Glutamatergic neuron (in vitro differentiated cells): ENCODE measurements at regions not wholly inside any gene's neighbourhood (a gene's known extent, or its start where the extent isn't known, plus 50 kb on each side); places are given as distances from the start of the nearest gene placed in this dataset.

Experiments
- DNase-seq: peaks from one replicate; pipeline ENCODE4 v3.0.0; 2022
- H3K27ac Mint-ChIP-seq: one replicate; pipeline ENCODE4 v1.8.0; 2020; ENCODE audit warnings: mild to moderate bottlenecking, mixed read lengths, inconsistent platforms; ENCODE audit not compliant: unreplicated experiment
- H3K27me3 Mint-ChIP-seq: one replicate; pipeline ENCODE4 v1.8.0; 2020; ENCODE audit warnings: mild to moderate bottlenecking, moderate library complexity, mixed read lengths, inconsistent platforms; ENCODE audit not compliant: unreplicated experiment
- H3K36me3 Mint-ChIP-seq: one replicate; pipeline ENCODE4 v1.8.0; 2020; ENCODE audit warnings: mild to moderate bottlenecking, mixed read lengths, inconsistent platforms; ENCODE audit not compliant: unreplicated experiment
- H3K4me1 Mint-ChIP-seq: one replicate; pipeline ENCODE4 v1.8.0; 2020; ENCODE audit warnings: mild to moderate bottlenecking, low read depth, mixed read lengths, inconsistent platforms; ENCODE audit not compliant: unreplicated experiment
- H3K4me3 Mint-ChIP-seq: one replicate; pipeline ENCODE4 v1.8.0; 2020; ENCODE audit warnings: mild to moderate bottlenecking, mixed read lengths, inconsistent platforms; ENCODE audit not compliant: unreplicated experiment
- H3K9me3 Mint-ChIP-seq: one replicate; pipeline ENCODE4 v1.8.0; 2020; ENCODE audit warnings: mild to moderate bottlenecking, moderate library complexity, mixed read lengths, inconsistent platforms; ENCODE audit not compliant: unreplicated experiment
- CTCF ChIP-seq: fragments of 200-600 bp; sonication (generic); IDR thresholded peaks from one replicate; pipeline ENCODE4 v1.5.0; 2021; ENCODE audit not compliant: partially characterized antibody, unreplicated experiment

- H3K36me3 Mint-ChIP-seq: peaks cover 8% of the 10 kb centered on the region
- H3K4me3 Mint-ChIP-seq: no peak overlapping the region
- peaks cover 6% of the 10 kb centered on the region for H3K27me3 Mint-ChIP-seq
- no peak for DNase-seq
- no peak for TF ChIP-seq CTCF
- H3K27ac Mint-ChIP-seq: peak overlapping the region; percentile 43
- H3K9me3 Mint-ChIP-seq: peaks cover 8% of the 10 kb centered on the region
- H3K4me1 Mint-ChIP-seq: peaks cover 12% of the 10 kb centered on the region
Observed at GRCh38 chr12:124726596-124727263, 136.9 kb downstream of the SCARB1 start.

- Mint-ChIP-seq H3K4me3 (no peak overlapping the region), H3K27ac (peak overlapping the region; percentile 33), H3K27me3 (peaks cover 6% of the 10 kb centered on the region), H3K36me3 (peaks cover 8% of the 10 kb centered on the region), H3K4me1 (peaks cover 16% of the 10 kb centered on the region), H3K9me3 (peaks cover 11% of the 10 kb centered on the region)
- DNase-seq: no peak
- TF ChIP-seq CTCF: no peak
Observed at GRCh38 chr12:124725597-124726237, 137.9 kb downstream of the SCARB1 start.

DNA sequence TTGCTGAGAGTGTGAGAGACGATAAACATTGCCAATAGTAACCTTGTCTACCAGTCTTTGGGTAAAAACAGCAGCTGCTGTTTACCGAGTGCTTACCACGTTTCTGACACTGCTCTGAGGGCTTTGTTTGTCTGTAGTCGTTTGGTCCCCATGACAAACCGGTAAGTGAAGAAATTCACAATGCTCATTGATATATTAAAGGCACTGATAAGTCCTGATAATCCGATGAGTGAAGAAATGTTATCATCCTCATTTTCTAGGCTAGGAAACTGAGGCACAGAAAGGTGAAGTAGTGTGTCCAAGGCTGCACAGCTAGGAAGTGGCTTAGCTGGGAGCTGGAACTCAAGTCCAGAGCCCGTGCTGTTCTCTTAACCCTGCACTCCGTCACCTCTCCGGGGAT is 138.6 kb downstream of the SCARB1 start:
- no peak overlapping the region for H3K27ac Mint-ChIP-seq

GRCh38 chr12:124722878-124723277 is 140.8 kb downstream of the SCARB1 start:
- no peak for DNase-seq
- TF ChIP-seq CTCF: no peak
- Mint-ChIP-seq H3K27ac (no peak overlapping the region), H3K9me3 (peaks cover 10% of the 10 kb centered on the region), H3K4me3 (no peak overlapping the region), H3K4me1 (peaks cover 36% of the 10 kb centered on the region), H3K36me3 (peaks cover 4% of the 10 kb centered on the region), H3K27me3 (peaks cover 4% of the 10 kb centered on the region)

More for the DNA sequence above, 138.6 kb downstream of the SCARB1 start:
- no peak for DNase-seq
- peaks cover 23% of the 10 kb centered on the region for H3K4me1 Mint-ChIP-seq
- H3K4me3 Mint-ChIP-seq: no peak overlapping the region
- H3K9me3 Mint-ChIP-seq: peaks cover 11% of the 10 kb centered on the region
- peaks cover 6% of the 10 kb centered on the region for H3K27me3 Mint-ChIP-seq
- no peak for TF ChIP-seq CTCF
- peaks cover 8% of the 10 kb centered on the region for H3K36me3 Mint-ChIP-seq

GRCh38 chr12:124721501-124722162 is 142.0 kb downstream of the SCARB1 start:
- H3K9me3 Mint-ChIP-seq: peaks cover 10% of the 10 kb centered on the region
- DNase-seq: no peak
- H3K27me3 Mint-ChIP-seq: peaks cover 4% of the 10 kb centered on the region
- no peak overlapping the region for H3K27ac Mint-ChIP-seq
- TF ChIP-seq CTCF: no peak
- peaks cover 4% of the 10 kb centered on the region for H3K36me3 Mint-ChIP-seq
- H3K4me3 Mint-ChIP-seq: no peak overlapping the region
- H3K4me1 Mint-ChIP-seq: peaks cover 30% of the 10 kb centered on the region
